Femur (tissue), 1 donor: ENCODE measurements at regions not wholly inside any gene's neighbourhood (a gene's known extent, or its start where the extent isn't known, plus 50 kb on each side); places are given as distances from the start of the nearest gene placed in this dataset.

Source experiments
- DNase-seq: peaks from one replicate; pipeline ENCODE4 v3.0.0-alpha.2; 2017

DNA sequence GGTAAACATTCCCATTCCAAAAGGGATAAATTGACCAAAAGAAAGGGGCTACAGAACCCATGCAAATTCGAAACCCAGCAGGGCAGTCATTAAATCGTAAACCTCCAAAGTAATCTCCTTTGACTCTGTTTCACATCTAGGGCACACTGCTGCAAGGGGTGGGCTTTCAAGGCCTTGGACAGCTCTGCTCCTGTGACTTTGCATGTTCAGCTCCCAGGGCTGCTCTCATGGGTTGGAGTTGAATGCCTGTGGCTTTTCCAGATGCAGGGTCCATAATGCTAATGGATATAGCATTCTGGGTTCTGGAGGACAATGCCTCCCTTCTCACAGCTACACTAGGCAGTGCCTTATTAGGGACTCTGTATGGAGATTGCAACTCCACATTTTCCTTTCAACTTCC, 211.9 kb upstream of the MANEA start:
- no peak for DNase-seq

- no peak for DNase-seq
Observed at GRCh38 chr6:95366414-95366813, 210.9 kb upstream of the MANEA start.

DNA sequence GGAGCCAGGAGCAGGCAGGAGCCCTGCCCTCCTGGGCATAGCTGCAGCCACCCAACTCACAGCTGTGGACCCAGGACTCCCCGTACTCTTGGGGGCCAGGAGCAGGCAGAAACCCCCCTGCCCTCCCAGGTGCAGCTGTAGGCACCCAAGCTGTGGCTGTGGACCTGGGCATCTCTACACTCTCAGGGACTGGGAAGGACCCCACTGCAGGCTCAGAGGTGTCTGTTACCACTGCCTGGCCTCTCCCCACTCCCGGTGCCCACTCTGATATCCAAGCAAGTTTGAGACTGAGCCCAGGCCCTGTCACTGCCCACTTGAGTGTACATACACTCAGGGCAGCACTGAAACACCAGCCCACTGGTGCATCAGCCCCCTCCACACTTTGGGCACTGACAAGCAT, 193.5 kb upstream of the MANEA start:
- no peak for DNase-seq

GRCh38 chr6:95384988-95385387, 192.3 kb upstream of the MANEA start:
- no peak for DNase-seq

GRCh38 chr6:95387845-95388244, 189.5 kb upstream of the MANEA start:
- DNase-seq, result no peak

DNA sequence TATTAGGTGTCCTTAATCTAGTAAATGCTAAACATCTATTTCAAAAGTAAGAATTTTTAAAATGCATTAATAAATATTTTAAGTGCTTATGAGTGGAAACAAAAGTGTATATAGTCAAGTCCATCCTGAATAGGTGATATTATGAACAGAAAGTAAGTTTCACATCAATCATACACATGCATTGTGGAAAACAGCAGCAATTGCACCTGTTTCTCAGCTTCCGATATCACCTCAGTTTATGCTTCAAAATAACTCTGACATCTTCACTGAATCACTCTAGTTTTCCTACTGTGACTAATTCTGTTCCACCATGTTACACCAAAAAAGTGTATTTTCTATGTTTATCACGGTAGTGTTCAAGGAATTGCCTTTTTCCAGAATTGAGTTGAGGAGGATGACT, 172.6 kb upstream of the MANEA start:
- no peak for DNase-seq

DNA sequence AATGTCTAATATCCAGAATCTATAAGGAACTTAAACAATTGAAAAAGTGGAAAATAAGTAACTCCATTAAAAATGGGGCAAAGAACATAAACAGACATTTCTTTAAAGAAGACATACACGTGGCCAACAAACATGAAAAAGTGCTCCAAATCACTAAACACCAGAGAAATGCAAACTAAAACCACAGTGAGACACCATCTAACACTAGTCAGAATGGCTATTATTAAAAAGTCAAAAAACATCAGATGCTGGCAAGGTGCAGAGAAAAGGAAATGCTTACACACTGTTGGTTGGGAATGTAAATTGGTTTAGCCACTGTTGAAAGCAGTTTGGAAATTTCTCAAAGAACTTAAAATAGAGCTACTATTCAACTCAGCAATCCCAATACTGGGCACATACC, 169.2 kb upstream of the MANEA start:
- DNase-seq, result no peak

- no peak for DNase-seq
Observed at GRCh38 chr6:95410168-95410567, 167.2 kb upstream of the MANEA start.

- no peak for DNase-seq
Observed at GRCh38 chr6:95413789-95414188, 163.5 kb upstream of the MANEA start.

GRCh38 chr6:95417856-95418255, 159.5 kb upstream of the MANEA start:
- no peak for DNase-seq

- DNase-seq, result no peak
Observed at GRCh38 chr6:95420792-95421191, 156.5 kb upstream of the MANEA start.

DNA sequence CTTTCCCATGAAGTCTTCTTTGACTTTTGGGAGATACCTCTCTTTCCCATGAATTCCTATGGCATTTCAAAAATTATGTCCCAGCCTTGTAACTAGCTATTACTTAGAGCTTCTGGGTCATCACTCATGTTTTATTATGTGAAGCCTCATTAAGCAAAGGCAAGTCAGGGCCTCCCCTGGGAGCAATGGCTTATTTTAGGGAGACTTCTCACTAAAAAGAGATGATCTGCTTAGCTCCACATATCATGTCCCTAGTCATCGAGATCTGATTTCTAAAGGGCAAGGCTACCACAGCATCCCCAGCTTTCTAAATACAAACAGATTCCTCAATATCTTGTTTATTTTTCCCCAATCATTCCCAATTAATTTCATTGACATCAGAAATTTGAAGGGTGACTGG, 154.0 kb upstream of the MANEA start:
- no peak for DNase-seq

DNA sequence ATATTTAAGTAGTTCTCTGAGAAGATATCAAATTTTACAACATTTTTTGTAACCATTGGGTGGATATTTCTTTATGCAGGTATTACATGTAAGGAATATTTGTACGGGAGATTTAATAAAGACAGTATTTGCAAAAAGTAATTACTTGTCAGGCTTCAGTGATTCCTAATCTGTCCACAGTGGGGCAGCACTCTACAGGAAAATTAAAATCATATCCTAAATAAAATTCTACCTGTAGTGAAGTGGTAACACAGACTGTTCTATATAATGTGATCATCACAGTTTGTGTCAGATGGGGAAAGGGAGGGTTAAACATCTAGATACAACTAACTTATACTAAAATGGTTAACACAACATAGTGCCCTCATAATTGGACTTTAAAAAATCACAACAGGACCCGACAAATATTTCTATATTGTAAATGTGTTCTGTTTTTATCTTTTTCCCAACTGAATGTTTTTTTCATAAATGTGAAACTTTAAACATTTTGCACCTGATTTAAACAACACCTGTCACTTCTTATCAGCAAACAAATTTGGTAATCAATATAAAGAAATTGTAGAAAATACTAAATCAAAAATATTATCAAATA, 145.6 kb upstream of the MANEA start:
- DNase-seq, result peak; percentile 35

DNA sequence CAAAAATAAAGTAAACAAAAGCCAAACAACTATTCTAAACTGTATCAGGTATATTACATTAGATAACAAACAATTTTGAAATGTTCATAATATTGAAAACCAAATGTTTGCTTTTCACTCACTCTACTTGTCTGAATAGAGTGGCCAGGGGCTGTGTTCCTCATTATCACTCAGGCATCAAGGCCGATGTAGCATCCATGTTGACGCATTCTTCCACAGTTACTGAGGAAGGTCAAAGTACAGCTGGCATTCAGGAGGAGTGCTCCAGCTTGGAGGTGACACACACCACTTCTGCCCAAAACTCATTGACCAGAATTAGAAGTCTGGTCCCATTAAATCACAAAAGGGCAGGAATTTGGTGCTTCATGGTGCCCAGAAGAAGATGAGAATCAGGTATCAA, 137.6 kb upstream of the MANEA start:
- DNase-seq, result no peak

DNA sequence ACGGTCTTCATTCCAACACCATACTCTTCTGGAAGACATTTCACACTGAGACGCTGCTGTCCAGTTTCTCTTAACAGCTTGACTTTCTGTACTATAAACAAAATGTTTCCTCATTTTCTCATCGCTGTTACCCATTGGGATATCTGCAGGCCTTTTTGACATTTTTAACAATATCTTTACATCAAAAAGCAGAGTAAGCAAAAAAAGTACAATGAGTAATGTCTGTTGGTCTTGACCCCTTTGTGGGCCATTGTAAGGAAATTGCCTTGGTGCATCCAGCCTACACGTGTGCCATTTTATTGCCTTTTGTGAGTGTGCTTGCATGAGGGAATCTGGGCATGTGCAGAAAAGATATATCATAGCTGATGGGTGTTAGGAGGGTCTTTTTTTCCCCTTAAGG, 129.1 kb upstream of the MANEA start:
- no peak for DNase-seq

DNA sequence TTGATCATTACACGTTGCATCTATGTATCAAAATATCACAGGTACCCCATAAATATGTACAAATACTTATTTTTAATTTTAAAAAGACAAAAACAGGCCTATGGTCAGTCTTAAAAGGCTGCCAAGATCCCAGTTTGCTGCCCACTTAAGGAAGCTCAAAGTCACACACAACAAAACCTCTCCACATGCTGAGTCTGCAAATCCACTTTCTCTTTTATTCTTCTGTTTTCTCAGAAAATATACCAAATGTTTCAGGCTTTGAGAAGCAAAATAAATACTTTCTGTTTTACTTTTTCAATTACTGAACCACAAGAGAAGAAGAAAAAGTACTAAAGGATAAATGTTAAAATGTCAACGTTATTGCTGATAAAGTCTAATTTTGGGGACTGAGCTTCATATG, 107.8 kb upstream of the MANEA start:
- no peak for DNase-seq

DNA sequence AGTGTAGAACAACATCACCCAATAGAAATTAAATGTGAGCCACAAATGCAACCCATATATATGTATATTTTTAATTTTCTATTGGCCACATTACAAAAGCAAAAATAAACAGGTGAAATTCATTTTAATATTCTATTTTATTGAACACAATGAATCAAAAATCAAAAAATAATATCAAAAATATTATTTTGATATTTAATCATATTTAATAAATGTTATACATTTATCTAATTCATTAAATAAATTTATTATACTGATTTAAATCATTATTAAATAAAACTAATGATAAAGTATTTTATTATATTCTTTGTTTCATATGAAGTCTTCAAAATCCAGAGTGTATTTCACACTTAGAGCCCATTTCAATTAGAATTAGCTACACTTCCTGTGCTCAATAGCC, 98.4 kb upstream of the MANEA start:
- DNase-seq, result no peak

DNA sequence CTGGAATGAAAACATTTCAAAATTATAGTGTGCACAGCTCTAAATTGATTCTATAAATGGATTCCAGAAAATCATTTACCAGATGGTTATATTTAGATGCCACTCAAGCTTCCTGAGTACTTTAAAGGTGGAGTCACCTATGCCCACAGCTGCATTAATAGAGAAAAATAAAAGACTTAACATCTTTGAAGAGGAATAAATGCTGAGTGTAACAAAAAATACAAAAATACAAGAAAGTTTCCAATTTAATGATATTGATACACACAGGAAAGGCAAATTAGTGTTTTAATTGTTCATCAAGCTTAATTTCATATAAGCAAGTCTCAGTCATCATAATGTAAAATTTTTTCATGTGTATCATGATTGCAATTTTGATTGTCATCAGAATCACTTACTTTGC, 89.5 kb upstream of the MANEA start:
- no peak for DNase-seq

DNA sequence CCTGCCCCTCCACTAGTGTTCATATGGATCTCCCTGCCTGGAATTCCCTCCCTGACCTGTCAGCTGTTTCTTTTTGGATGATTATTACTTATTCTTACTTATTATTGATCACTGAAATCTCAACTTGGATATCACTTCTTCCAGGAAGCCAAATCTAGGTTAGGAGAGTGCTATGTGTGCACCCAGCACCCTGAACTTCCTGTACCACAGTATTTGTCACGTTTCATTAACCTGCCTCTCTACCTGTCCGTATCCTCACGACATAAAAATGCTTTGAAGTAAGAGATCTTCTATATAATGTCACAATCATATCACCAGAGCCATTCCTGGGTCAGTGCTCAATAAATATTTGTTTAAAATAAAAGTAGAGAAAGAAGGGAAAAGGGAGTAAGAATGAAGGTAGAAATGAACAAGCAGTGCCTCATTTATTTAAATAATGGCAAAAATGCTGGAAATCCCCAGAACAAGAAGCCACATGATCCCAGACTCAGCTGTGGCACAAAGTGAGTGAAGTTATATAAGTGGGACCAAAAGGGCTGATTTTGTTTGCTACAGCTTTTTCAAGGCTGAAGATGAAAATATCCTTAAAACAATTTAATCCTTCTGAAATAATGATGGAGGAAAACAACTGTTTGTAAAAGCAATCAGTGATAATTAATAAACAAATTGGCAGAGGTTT, 88.0 kb upstream of the MANEA start:
- DNase-seq, result no peak

DNA sequence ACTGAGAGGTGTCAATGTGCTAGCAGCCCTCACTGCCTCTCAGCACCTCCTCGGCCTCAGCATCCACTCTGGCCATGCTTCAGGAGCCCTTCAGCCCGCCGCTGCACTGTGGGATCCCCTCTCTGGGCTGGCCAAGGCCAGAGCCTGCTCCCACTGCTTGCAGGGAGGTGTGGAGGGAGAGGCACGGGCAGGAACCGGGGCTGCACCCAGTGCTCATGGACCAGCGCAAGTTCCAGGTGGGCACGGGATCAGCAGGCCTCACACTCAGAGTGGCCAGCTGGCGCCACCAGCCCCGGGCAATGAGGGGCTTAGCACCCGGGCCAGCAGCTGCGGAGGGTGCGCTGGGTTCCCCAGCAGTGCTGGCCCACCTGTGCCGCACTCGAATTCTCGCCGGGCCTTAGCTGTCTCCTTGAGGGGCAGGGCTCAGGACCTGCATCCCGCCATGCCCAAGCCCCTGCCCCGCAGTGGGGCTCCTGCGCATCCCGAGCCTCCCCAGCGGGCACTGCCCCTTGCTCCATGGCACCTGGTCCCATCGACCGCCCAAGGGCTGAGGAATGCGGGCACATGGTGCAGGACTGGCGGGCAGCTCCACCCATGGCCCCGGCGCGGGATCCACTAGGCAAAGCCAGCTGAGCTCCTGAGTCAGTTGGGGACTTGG, 80.4 kb upstream of the MANEA start:
- no peak for DNase-seq

GRCh38 chr6:95501032-95501904, 76.1 kb upstream of the MANEA start:
- no peak for DNase-seq

- no peak for DNase-seq
Observed at GRCh38 chr6:95503568-95503967, 73.8 kb upstream of the MANEA start.

DNA sequence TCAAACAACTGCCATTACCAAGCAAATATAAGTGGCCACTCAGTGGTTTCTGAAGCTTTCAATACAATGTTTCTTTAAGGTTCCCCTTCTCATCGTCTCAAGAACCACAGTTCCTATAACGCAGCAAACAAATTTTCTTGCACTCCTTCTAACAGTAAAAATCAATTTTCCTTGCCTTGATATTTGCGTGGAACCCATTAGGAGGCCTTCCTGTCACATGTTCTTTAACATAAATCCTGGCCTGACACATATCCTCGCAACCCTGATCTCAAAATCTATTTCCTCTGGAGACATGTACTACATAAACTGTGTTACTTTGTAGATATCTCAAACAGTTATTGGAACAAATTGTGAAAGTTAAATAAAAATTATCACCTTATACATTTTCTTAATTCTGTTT, 65.9 kb upstream of the MANEA start:
- DNase-seq, result no peak

DNA sequence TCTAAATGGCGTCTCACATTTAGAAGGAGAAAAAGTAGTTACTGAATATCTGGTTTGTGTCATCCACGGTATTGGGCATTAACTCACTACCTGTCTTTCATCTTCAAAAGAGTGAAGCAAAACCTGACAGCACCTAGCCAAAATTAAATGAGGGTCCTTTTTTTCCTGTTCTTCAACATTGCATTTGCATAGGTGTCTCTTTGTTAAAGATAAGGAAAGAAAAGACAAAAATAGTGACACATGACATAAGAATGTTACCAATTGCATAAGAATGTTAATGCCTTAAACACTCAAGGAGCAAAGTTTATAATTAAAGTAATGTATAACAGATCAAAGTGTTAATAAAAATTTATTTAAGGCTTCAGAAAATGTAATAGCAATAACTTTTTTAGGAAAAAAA, 61.4 kb upstream of the MANEA start:
- DNase-seq, result no peak
